ENCODE measurements at regions not wholly inside any gene's neighbourhood (a gene's known extent, or its start where the extent isn't known, plus 50 kb on each side); places are given as distances from the start of the nearest gene placed in this dataset.
"Not testable (repeated sequence)": the region's sequence is repeated elsewhere in the genome, so short reads cannot be mapped to it uniquely, and the experiment has no call there.

DNA sequence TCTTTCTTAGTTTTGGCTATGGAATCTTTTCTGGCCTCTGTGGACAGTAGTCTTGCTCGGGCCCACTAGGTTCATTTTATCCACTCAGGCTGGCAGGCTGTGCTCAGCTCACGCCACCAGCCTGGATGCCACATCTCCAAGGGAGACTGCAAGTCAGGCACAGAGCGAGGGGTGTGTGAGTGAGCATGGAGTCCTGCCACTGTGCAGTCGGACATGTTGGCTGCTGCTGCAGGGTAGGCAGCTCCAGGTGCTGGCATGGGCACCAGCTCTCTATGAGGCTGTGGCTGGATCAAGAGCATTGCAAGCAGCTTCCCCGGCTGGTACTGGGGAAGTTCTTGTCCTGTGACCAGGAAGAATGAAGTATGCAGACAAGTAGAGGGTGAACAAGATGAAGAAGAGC lies 158.9 kb downstream of the PCTP start:
- DNase-seq (ENCODE audit: low read depth), result no peak

DNA sequence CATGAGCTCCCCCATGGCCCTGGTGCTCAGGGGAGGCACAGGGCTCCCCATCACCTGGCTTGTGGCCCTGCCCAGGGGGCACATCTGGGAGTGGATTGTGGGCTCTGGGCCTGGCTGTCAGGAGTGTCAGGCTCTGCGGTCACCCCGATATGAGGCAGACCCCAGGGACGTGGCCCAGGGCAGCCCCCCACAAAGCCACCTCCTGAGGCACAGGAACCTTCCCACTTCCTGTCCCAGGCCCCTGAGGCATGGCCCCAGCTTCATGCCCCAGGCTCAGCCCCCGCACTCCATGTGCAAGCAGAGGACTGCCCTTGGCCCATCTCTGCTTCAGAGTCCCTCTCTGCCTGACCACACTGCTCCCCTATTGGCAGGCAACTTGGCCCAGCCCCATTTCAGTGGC lies 160.3 kb downstream of the PCTP start:
- no peak for DNase-seq (ENCODE audit: low read depth)

DNA sequence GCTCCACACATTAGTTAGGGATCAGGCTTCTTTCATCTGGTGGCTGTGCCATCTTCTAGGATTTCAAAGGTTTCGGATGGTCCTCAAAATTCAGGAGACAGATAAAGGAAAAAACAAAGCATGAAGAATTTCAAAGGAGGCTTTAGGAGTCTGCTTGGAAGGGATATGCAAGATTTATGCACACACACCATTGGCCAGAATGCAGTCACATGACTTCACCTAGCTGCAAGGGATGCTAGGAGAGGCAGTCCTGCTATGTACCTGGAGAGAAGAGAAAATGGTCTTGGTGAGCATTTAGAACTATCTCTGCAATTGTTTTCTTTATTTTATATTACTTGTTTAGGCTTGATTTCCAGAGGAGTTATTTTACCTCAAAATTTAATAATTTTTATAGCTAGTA lies 174.6 kb downstream of the PCTP start:
- no peak for DNase-seq (ENCODE audit: low read depth)

DNA sequence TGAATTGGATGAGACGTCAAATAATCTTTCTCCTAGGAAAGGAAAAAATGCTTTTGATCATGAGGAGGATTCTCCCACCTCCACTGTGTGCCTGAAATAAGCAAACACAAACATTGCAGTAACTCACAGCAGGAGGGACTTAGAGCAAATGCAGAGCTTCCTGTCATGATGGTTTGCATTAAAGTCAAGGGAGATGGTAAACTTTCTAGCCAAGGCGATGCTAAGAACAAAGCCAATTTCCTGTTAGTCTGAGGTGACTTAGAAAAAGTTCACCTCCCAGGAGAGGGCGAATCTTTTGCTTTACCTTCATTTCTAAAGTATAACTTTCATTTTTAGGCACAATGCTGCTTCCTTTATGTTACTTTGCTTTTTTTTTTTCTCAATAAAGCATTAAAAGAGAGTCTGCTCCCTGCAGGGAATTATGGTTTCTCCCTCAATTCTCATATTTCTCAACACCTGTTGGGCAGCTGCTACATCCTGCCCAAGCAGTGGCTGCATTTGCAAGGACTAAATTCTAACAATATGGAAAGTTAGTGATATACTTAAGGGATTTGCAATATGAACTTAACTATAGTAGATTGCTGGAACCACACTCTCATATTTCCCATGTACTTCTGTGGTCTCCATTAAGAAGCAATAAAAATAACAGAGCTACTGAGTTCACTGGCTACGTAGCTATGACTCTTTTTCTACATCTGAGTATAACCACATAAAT lies 175.6 kb downstream of the PCTP start:
- DNase-seq (ENCODE audit: low read depth), result no peak

DNA sequence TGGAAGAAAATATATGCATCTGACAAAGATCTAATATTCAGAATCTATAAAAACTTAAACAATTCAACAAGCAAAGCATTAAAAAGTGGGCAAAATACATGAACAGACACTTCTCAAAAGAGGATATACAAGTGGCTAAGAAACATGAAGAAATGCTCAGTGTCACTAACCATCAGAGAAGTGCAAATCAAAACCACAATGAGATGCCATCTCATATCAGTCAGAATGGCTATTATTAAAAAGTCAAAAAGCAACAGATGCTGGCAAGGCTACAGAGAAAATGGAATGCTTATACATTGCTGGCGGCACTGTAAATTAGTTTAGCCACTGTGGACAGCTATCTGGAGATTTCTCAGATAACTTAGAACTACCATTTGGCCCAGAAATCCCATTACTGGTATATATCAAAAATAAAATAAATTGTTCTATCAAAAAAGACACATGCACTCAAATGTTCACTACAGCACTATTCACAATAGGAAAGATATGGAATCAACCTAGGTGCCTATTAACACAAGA lies 179.5 kb downstream of the PCTP start:
- no peak for DNase-seq (ENCODE audit: low read depth)

DNA sequence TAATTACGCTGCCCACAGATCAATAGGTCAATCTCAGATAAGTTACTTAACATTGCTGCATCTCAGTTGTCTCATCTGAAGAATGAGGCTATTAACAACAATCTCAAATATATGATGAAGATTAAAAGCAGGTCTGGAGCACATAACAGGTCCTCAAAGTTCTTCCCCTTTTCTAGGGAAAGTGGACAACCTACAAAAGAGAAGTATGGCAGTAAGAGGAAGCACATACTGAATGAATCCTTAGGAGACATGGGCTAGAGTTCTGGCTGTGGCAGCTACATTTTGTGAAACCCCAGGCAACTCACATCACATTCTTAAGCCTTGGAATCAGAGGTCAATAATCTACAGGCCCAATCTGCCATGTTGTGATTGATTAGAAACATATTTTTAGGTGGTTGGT lies 180.6 kb downstream of the PCTP start:
- no peak for DNase-seq (ENCODE audit: low read depth)

DNA sequence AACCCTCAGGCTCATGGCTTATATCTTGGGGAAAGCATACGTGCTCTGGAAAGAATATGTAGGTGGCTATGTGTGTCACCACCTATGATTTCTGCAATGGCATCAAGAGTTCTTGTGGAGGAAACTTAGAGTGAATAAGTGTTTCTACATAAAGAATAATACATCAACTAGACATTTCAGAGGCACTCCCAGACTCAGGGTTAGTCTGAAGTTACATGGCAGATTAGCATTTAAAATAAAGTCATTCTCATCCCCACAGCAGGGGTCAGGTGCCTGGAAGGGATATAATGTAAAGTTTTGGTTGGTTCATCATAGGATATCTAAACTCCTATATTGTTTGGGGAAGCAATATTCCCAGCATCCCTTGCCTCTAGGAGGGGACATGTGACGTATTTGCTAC lies 182.1 kb downstream of the PCTP start:
- no peak for DNase-seq (ENCODE audit: low read depth)

DNA sequence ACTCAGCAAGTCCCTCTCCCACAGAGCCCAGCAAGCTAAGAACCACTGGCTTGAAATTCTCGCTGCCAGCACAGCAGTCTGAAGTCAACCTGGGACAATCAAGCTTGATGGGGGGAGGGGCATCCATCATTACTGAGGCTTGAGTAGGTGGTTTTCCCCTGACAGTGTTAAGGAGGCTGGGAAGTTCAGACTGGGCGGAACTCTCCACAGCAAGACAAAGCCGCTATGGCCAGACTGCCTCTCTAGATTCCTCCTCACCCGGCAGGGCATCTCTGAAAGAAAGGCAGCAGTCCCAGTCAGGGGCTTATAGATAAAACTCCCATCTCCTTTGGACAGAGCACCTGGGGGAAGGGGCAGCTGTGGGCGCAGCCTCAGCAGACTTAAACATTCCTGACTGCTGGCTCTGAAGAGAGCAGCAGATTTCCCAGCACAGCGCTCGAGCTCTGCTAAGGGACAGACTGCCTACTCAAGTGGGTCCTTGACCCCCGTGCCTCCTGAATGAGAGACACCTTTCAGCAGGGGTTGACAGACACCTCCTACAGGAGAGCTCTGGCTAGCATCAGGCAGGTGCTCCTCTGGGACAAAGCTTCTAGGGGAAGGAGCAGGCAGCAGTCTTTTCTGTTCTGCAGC lies 188.4 kb downstream of the PCTP start:
- not testable (repeated sequence) for DNase-seq (ENCODE audit: low read depth)

DNA sequence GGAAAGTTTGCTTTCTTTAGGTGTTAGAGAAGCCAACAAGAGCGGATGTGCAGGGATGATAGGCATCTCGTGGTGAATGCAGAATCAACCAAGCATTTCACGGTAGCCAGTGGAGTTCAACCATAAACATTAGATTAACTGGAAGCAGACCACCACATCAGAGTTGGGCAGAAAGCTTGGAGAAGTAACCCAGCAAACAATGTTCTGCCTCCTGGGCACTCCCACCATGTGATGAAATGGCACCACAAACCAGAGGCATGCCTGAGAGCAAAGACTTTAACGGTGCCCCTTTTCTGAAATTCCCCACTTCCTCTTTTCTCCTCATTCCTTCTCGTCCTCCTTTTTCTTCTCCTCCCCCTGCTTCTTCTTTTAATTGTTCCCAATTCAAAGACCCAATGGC lies 193.5 kb upstream of the ANKFN1 start:
- DNase-seq (ENCODE audit: low read depth), result no peak

DNA sequence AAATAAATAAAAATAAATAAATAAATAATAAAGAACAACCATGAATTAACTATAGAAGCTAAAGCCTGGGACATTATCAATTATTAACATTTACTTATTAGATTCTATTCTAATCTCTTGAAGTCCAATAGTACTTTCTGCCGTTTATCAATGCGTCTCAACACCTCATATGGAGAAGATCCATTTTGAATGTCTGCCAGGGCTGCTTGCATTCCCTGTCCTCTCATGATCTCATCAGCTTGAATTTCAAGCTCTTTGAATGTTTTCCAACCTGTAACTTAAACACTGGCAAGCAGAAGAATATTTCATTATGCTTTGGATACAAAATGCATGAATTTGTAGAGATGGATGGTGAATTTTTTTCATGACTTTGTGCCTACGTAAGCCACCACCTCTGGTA lies 191.9 kb upstream of the ANKFN1 start:
- no peak for DNase-seq (ENCODE audit: low read depth)

DNA sequence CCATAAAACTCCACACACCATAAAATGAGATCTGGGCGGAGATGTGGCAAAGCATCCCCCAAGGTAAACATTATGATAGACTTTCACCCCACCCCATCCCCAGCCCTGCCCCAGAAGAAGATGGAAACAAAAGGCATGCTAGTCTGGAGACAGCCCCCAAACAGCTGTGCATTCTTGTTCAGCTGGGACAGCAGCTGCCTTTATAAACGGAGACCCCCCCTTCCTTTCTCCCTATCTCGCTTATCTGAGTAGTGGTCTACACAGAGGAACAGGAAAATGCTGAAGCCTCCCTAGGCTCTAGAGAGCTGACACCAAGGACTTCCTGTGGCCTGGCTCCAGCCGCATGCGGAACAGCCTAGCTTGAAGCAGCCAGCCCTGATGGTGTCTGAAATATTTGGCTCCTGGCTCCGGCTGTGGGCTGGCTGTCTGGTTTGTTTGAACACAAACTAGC lies 190.3 kb upstream of the ANKFN1 start:
- no peak for DNase-seq (ENCODE audit: low read depth)

DNA sequence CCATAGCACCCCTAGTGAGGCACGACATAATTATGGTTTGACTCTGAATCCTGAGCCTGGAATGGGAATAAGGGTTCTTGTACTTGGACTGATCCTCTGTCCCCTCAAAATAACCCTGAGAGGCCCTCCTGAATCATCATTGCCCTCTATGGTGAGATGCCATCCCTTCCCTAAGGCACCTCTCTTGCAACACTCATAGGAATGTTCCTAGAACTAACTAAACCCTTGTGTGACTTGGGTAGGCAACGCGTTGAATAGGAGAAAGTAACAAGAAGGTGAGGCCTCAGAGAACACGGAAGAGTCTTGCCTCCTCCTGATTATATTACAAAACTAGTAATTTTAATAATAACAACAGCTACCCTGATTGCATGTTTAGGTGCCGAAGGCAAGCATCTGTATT lies 189.1 kb upstream of the ANKFN1 start:
- no peak for DNase-seq (ENCODE audit: low read depth)

DNA sequence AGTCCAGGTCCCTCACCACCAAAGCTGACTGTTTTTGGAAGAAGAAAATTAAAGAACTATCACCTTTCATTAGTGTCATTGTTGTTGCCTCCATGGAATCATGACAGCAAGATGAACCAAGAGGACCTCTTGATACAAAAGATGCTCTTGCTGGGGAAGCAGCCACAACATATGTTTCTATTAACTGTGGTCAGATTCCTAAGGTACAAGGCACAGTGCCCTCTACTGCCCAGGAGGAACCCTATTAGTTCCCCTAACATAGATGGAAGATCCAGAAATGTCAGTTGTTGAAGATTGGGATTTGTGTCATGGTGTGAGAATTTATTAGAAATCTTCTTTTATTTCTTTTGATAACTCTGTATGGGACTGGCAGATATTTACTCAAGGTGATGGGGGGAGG lies 188.2 kb upstream of the ANKFN1 start:
- DNase-seq (ENCODE audit: low read depth), result no peak

DNA sequence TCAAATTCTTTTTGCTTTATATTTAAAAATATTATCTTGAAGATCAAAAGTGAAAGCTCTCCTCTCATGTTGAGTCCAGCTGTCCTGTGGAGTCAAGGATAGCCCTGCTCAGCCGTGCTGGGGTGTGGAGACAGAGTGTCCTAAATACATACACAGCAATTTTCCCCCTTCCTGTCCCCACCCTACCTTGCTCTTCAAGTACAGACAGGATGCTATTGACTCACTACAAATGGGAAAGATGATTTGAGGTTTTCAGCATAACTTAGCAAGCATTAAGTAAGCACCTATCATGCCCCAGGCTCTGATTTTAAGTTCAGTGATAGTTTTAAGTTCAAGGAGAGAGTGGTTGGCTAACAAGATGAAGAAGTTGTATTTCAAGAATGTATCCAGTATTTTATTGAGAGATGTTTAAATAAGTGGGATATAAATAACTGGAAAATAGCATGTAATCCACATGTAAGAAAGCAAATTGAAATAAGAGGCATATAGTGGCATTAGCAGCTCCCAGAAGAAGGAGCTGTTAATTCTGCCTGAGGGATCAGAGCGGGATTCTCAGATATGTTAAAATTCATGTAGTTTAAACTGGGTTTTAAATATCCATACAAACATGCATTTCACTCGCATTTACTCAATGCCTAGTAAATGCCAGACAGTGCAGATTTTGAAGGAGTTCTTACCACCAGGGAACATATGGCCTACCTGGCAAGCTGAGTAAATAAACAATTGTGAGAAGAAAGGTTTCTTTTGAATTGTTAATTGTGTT lies 183.5 kb upstream of the ANKFN1 start:
- DNase-seq (ENCODE audit: low read depth), result no peak

DNA sequence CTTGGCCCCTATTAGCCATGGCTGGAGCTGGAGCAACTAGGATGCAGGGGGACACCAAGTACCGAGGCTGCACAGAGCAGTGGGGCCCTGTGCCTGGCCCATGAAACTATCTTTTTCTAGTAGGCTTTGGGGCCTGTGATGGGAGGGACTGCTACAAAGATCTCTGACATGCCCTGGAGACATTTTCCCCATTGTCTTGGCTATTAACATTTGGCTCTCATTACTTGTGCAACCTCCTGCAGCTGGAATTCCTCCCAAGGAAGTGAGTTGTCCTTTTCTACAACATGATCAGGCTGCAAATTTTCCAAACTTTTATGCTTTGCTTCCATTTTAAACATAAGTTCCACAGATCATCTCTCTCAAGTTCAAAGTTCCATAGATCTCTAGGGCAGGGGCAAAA lies 174.7 kb upstream of the ANKFN1 start:
- no peak for DNase-seq (ENCODE audit: low read depth)

DNA sequence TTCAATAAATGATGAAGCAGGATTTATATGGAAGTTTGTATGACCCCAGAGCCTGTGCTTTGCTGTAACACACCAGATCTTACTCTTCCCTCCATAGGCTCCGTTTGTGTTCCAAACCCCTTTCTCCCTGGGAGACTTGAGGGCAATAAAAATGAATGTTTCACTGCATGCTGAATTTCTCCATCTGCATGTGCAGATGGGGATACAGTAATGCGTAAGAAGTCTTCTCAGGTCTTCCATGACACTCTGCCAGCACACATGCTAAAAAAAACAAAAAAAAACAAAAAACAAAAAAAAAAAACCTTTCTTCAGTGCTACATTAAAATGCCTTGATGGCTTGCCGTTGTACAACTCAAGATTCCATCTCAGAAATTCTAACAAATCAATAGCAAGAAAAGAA lies 170.2 kb upstream of the ANKFN1 start:
- no peak for DNase-seq (ENCODE audit: low read depth)

DNA sequence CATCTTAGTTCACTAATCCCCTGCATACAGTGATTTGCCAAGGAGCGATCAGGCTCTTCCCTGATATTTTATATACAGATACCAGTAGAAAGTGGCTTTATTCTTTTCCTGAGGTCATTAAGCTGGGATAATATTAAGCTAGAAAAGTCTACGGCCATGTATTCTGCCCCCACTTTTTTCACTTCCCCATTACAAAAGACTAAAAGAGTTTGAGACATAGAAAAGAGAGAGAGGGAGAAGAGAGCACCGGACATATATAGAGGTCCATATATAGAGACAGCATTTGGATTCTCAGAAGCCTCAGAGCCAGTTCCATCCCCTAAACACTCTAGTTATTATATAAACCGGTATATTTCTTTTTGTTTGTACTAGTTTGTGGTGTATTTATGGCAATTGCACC lies 166.5 kb upstream of the ANKFN1 start:
- DNase-seq (ENCODE audit: low read depth), result no peak

DNA sequence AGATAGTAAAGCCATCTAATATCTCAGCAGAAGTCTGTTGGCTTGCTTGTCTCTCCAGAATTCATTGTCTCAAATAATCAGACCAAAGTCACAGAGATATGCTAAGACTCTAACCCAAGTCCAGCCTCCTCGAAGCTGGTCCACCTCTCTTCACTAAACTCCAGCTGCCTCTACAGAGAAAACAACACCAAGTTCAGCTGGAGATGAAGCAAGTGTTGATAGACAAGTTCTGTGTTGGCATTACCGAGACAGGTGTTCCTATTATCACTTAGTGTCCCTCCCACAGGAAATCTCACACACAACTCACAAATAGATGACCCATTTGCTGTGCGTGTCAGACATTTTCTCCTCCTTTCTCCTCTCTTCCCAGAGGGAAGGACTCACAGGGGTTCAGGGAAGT lies 164.4 kb upstream of the ANKFN1 start:
- no peak for DNase-seq (ENCODE audit: low read depth)

DNA sequence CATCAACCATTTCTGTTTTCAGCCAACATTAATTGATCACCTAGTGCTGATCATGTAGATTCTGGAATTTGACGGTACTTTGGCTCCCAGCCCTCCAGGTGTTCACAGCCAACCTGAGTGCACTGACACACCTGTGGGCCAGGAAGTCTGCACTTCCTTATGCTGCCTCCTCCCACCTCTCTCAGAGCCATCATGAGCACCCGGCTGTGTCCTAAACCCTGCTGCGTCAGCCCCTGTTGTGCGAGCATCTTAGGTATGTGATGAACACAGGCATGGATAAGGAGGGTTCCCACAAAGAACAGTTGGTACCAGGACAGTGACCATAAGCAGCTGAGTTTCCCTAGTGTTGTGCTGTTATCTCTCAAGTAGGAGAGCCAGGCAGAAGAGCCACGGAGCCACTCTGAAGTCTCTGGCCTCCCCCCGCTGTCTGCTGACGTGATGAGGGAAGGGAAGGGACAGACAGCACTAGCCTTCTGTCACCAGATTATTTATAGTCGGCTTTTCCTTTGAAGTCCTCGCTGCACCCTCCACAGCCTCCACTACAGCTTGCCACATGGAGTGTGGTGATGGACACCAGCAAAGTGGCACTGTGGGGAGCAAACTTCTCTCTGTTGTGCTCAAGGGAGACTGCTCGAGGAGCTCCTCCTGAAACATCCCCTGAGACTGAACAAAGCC lies 162.8 kb upstream of the ANKFN1 start:
- DNase-seq (ENCODE audit: low read depth), result no peak

DNA sequence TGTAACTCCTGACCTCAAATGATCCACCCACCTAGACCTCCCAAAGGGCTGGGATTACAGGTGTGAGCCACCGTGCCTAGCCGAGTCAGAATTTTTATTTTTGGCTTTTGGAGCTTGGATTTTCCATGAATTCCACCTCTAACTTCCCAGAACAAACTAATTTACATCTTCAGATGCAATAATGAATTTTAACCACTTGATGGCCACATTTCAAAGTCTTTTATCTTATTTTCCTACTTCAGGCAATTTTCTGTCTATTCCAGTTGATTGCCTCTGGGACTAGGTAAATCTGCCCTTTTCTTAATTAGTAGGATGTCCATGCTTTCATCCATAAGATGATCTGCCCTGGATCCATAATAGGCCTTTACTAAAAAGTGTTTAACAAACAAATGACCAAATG lies 156.4 kb upstream of the ANKFN1 start:
- DNase-seq (ENCODE audit: low read depth), result peak; percentile 1

DNA sequence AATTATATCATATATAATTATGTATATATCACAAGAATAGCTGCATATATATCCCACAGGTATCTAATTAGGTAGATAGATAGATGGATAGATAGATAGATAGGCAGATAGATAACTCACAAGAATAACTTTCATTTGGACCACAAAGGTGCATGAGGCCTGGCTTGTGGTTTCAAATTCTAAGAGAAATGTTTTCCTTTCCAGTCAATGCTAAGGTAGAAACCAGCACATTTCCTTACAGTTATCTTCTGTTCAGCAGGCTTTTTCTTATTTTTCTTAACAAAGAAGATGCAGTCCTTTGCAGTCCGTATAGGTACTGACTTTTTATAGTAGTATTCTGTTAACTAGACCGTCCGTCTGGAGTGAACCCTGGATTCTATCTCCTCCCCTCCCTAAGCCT lies 152.9 kb upstream of the ANKFN1 start:
- no peak for DNase-seq (ENCODE audit: low read depth)

DNA sequence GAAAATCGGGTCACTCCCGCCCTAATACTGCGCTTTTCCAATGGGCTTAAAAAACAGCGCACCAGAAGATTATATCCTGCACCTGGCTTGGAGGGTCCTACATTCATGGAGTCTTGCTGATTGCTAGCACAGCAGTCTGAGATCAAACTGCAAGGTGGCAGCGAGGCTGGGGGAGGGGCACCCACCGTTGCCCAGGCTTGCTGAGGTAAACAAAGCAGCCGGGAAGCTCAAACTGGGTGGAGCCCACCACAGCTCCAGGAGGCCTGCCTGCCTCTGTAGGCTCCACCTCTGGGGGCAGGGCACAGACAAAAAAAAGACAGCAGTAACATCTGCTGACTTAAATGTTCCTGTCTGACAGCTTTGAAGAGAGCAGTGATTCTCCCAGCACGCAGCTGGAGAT lies 150.6 kb upstream of the ANKFN1 start:
- not testable (repeated sequence) for DNase-seq (ENCODE audit: low read depth)
